Thoracic aorta (tissue), 2 donors: ENCODE measurements at regions not wholly inside any gene's neighbourhood (a gene's known extent, or its start where the extent isn't known, plus 50 kb on each side); places are given as distances from the start of the nearest gene placed in this dataset.

Experiments used
- ATAC-seq: fragments of 150-250 bp; one replicate; pipeline ENCODE4 v1.8.0; 2017; ENCODE audit warnings: low read depth; ENCODE audit not compliant: insufficient number of reproducible peaks, low FRiP score
- DNase-seq: peaks from one replicate; pipeline ENCODE4 v3.0.0-alpha.2; 2020; ENCODE audit warnings: low spot score
- H3K27ac ChIP-seq, 2 donors: fragments of 200-600 bp; sonication (generic); 1 replicate in 1 of 2; 2 replicates in 1 of 2; pipeline ENCODE4 v1.5.1; 2016; ENCODE audit warnings: mild to moderate bottlenecking in 2 of 2, moderate library complexity in 2 of 2
- H3K27me3 ChIP-seq: fragments of 200-600 bp; sonication (generic); replicated peaks from 2 replicates; pipeline ENCODE4 v1.6.0; 2016; ENCODE audit warnings: mild to moderate bottlenecking; ENCODE audit not compliant: insufficient read depth
- H3K36me3 ChIP-seq: fragments of 200-600 bp; sonication (generic); one replicate; pipeline ENCODE4 v1.5.1; 2016
- H3K4me1 ChIP-seq, 2 donors: fragments of 200-600 bp; sonication (generic); 1 replicate in 1 of 2; 2 replicates in 1 of 2; pipeline versions ENCODE4 v1.5.1 to v1.6.0; 2016; ENCODE audit warnings: low read depth in 2 of 2, mild to moderate bottlenecking in 1 of 2; ENCODE audit not compliant: control insufficient read depth in 1 of 2
- H3K4me3 ChIP-seq: fragments of 200-600 bp; sonication (generic); 2 replicates; pipeline ENCODE4 v1.5.1; 2016; ENCODE audit warnings: mild to moderate bottlenecking
- H3K9me3 ChIP-seq: fragments of 200-600 bp; sonication (generic); 2 replicates; pipeline ENCODE4 v1.5.1; 2016
- TF ChIP-seq, protein P1 (sequence below): fragments of 200-600 bp; sonication (generic); IDR thresholded peaks from one replicate; pipeline ENCODE4 v1.5.1; 2019; ENCODE audit warnings: antibody characterized with exemption

- DNase-seq (no peak), ATAC-seq (no peak)
- TF ChIP-seq, protein P1, sequence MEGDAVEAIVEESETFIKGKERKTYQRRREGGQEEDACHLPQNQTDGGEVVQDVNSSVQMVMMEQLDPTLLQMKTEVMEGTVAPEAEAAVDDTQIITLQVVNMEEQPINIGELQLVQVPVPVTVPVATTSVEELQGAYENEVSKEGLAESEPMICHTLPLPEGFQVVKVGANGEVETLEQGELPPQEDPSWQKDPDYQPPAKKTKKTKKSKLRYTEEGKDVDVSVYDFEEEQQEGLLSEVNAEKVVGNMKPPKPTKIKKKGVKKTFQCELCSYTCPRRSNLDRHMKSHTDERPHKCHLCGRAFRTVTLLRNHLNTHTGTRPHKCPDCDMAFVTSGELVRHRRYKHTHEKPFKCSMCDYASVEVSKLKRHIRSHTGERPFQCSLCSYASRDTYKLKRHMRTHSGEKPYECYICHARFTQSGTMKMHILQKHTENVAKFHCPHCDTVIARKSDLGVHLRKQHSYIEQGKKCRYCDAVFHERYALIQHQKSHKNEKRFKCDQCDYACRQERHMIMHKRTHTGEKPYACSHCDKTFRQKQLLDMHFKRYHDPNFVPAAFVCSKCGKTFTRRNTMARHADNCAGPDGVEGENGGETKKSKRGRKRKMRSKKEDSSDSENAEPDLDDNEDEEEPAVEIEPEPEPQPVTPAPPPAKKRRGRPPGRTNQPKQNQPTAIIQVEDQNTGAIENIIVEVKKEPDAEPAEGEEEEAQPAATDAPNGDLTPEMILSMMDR = no peak
- Histone ChIP-seq H3K27ac (no peak overlapping the region), H3K27me3 (no peaks in the 10 kb centered on the region), H3K4me1 (no peaks in the 10 kb centered on the region), H3K4me3 (no peak overlapping the region), H3K9me3 (no peaks in the 10 kb centered on the region), H3K36me3 (no peaks in the 10 kb centered on the region)
Measured at GRCh38 chr11:36777311-36777710, 179.3 kb upstream of the RAG2 start.

- ATAC-seq = no peak
- Histone ChIP-seq H3K4me3 (no peak overlapping the region), H3K27ac (no peak overlapping the region), H3K36me3 (no peaks in the 10 kb centered on the region), H3K27me3 (no peaks in the 10 kb centered on the region), H3K4me1 (no peaks in the 10 kb centered on the region), H3K9me3 (no peaks in the 10 kb centered on the region)
- DNase-seq = no peak
- TF ChIP-seq, protein P1 = no peak
Measured at GRCh38 chr11:36775756-36776155, 177.7 kb upstream of the RAG2 start.

DNA sequence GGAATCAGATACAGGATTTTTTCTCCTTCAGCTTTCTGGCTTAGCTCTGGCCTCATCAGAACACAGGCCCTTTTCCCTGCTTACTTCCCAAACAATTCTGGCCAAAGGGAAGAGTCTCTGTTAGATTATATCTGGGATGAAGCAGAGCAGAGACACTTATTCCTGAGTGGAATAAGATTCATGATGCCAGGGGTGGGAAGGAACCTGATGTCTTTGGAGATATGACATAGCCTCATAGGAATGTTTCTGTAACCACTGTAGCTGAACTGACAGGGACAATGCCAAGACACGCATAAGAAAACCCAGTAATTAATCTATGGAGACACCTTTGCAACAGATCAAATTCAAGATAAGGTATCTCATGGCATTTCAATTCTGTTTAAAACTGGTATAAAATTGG is 177.1 kb upstream of the RAG2 start:
- TF ChIP-seq, protein P1 = no peak
- Histone ChIP-seq H3K4me1 (no peaks in the 10 kb centered on the region), H3K9me3 (no peaks in the 10 kb centered on the region), H3K36me3 (no peaks in the 10 kb centered on the region), H3K27ac (no peak overlapping the region), H3K4me3 (no peak overlapping the region), H3K27me3 (no peaks in the 10 kb centered on the region)
- DNase-seq (no peak), ATAC-seq (no peak)

- ATAC-seq (no peak), DNase-seq (no peak)
- Histone ChIP-seq H3K4me1 (no peaks in the 10 kb centered on the region), H3K27ac (no peak overlapping the region), H3K27me3 (no peaks in the 10 kb centered on the region), H3K9me3 (no peaks in the 10 kb centered on the region), H3K4me3 (no peak overlapping the region), H3K36me3 (no peaks in the 10 kb centered on the region)
- TF ChIP-seq, protein P1 = no peak
Measured at GRCh38 chr11:36774603-36775002, 176.6 kb upstream of the RAG2 start.

GRCh38 chr11:36763187-36763586 is 165.2 kb upstream of the RAG2 start:
- no peak overlapping the region for H3K4me3 ChIP-seq

More at GRCh38 chr11:36763187-36763586, 165.2 kb upstream of the RAG2 start:
- Histone ChIP-seq H3K27me3 (no peaks in the 10 kb centered on the region), H3K27ac (no peak overlapping the region), H3K4me1 (no peaks in the 10 kb centered on the region), H3K9me3 (no peaks in the 10 kb centered on the region), H3K36me3 (no peaks in the 10 kb centered on the region)
- ATAC-seq (no peak), DNase-seq (no peak)
- TF ChIP-seq, protein P1 = no peak
